RPMI8226 (cell line): ENCODE measurements at regions not wholly inside any gene's neighbourhood (a gene's known extent, or its start where the extent isn't known, plus 50 kb on each side); places are given as distances from the start of the nearest gene placed in this dataset.
"Not testable (repeated sequence)": the region's sequence is repeated elsewhere in the genome, so short reads cannot be mapped to it uniquely, and the experiment has no call there.

Experiments
- DNase-seq: peaks from one replicate; pipeline ENCODE4 v3.0.0-alpha.2; 2015

DNA sequence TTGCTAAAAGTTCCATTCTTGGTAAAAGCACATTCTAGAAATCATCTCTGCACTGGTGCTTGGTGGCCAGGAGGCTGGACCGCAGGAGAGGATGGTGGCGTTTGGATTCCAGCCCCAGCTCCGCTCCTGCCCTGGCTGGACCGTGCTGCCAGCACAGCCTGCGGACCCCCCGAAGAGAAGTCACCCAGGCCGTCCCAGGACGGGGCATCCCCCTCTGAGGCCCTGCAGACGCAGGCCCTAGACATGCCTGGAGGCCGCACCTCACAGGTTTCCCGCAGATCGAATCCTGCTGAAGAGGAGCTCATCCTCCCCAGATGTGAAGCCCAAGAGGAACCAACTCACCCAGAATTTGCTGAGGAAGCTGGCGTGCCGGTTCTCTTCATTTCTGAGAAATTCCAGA is 159.0 kb downstream of the TEX29 start:
- no peak for DNase-seq

DNA sequence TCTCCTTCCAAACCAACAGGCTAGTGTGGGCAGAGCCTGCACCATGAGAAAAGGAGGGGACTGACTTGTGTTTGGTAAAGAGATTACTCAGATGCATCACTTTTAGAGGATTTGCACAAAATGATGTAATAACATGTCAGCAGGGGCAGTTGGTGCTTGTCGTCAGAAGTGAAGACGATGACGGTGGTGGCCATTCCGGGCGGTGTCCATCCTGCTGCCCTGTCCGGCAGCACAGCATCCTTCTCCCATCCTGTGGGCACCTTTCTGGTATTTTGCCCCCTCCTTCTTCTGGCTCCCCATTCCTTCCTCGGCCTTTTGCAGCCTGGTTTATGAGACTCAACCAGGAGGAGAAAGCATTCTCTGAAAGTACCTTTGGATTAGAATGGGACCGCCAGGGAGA is 160.1 kb downstream of the TEX29 start:
- DNase-seq = no peak

DNA sequence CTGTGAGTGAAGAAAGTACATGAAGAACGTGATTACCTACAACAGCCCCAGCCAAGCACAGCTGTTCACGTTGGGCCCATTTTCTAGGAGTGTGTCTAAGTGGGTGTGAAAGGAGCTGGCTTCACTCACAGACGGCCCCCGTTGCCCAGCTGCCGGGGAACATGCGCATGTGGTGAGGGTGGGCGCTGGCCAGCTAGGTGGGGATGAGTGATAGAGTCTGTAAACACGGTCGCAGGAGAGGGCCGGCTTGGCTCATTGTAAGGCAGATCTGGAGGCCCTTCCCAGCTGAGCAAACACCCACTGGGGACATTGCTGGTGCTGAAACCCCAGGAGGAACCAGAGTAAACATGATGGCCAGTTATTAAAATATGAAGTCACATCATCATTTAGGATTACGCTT is 160.5 kb downstream of the TEX29 start:
- DNase-seq = no peak

DNA sequence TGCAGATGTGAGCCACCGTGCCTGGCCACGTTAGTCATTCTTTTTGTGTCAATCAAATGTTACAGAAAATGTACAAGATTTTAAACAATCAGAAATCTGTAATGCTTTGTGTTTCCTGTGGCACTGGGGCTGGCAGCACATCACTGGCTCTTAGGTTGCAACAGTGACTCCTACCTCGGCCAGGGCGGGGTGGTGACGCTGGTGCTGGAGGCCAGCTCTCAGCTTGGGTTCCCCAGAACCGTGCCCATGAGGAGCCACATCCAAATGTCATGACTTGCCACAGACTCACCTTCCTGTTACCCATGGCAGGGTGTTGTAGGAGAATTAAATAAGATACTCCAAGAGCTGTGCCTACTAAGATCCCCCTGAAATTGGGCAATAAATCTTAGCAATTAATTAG is 161.7 kb downstream of the TEX29 start:
- DNase-seq = no peak

DNA sequence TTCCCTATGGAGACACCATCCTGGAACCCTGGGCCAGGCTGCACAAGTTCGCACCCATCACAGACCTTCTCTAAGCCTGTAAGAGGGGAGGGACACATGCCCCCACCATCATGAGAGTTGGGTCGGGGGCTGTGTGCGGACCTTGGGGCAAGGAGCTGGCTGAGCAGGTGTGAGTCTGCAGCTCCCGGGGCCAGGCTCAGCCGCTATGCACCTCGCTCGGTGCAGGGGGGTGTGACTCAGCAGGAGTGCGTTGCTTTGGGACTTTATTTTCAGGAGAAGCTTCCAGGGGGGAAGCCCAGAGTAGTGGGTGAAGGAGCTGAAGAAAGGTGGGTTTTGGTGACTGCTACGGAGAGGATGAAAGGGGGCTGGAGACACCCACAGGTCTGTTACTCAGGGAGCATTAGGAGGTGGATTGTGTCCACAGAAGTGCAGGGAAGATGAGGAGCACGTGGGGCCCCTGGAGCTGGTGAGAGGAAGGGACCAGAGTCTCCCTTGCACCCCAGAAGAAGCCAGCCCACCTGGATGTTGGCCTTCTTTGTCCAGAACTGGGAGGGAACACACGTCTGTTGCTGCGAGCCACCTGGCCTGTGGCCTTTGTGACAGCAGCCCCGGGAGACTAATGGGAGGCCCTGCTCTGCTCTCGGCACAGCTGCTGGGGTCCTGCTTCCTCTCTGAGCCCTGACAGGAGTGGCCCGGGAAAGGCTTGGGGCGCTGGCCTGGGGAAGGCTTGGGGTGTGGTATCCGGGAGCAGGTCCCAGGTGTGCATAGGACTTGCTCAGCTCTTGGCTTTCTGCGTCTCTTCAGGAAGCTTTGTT is 162.6 kb downstream of the TEX29 start:
- DNase-seq = no peak

DNA sequence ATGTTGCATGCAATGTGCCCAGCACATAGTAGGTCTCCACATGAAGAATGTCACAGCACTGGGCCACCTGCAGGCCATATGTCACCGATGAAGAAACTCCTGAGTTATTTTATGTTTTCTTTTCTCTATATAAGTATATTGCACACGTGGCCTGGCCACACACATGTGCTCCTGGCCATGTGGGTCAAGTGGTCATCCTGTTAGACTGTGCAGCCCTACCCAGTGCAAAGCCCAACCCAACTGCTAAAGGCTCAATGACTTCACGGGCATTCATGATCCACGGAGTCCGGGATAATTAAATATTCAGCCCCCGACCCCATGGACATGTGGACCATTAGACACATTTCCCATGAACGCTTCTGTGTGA is 163.2 kb downstream of the TEX29 start:
- DNase-seq = no peak

DNA sequence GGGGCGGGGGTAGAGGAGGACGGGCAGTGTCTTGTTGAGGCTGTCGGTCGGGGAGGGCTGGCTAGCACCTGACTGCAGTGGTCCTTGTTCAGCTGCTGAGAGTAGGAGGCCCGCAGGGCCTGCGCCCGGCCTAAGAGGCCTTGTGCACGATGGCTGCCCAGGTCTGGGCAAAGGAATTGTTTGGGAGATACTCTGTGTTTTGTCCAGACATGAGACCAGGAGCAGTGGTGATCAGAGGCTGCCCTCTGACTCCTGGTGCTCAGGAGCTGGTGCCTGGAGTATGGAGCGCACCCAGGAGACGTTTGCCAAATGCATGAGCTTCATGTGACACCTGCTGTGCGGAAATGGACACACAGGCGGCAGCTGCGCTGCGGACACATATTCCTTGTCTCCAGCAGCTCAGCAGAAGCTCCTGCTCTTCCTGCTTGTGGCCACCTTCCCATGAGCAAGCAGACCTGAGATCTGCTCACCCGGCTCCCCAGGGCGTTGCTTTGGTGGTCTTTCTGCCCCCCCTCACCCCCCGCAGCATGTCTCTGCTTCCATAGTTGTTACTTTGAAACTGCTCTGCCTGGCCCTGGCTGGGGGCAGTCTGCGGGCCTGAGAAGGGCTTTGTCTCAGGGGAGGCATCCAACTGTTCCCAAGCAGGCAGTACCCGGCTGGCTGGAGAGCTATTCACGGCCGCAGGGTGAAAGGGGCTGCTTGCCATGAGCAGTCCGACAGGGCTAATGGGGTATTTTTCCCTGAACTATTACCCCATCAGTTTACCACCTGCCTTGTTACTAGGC is 163.9 kb downstream of the TEX29 start:
- no peak for DNase-seq

DNA sequence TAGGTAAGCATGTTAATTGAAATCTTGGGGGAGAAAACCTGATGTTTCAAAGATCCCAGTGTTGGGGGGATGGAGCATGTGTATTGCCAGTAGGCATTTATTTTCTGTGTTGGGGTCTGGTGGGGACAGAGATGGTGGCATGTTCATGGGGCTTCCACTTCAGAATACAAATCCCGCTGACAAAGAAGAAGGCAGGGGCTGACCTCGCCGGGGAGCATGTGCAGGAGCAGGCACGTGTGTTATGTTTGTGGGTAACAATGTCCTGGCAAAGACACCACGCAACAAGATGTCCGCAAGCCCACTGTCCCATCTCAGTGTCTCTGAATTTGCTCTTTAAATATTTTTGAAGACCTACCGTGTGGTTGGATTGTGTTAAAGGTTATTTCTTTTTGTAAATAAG is 164.5 kb downstream of the TEX29 start:
- DNase-seq = no peak

DNA sequence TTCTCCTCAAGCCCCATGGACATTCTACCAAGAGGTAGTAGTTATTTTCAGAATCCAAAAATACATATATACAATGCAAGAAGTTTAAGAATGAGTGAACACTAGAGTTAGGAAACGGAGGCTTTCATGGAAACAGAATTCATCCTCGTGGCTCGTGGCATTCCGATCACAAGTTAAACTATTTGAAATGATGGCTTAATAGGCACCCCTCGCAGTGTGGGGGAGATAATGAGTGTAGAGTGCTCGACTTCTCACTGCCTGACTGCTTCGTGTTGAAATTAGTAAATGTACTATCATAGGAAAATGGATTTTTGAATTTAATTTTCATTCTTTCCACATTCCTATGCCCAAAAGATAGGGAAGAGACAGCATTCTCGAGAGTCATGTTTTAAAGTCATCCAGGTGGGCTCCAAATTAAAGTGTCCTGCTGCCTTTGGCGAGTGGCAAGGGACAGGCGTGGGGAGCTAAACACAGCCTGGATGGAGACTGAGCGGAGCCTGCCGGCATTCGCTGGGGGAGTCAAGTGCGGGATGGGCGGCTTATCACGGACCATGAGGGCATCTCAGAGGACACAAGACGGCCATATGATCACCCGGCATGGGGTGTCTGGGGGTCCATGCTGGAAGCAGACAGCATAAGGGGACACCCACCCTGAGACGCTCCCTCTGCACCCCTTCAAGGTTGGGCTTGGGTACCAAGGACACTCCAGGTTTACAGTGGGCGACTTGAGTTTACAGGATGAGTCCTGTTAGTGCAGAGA is 165.2 kb downstream of the TEX29 start:
- DNase-seq = no peak

DNA sequence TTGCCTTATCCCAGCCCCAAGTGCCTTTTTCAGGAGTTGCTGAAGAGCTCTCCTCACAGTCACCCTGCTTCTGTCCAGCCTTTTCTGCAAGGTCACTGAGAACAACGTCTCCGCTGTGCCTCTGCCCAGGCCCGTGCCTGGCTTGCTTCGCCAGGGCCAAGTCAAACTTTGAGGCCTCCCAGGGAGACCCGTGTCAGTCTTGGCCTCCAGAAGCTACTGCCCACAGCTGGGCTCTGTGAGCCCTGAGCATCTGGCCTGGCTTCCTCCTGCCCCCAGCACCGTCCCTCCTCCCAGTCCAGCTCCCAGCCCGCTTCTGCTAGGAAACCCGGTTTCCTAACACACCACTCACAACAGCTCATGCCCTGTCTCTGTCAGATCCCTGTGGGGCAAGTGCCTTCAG is 165.9 kb downstream of the TEX29 start:
- no peak for DNase-seq

DNA sequence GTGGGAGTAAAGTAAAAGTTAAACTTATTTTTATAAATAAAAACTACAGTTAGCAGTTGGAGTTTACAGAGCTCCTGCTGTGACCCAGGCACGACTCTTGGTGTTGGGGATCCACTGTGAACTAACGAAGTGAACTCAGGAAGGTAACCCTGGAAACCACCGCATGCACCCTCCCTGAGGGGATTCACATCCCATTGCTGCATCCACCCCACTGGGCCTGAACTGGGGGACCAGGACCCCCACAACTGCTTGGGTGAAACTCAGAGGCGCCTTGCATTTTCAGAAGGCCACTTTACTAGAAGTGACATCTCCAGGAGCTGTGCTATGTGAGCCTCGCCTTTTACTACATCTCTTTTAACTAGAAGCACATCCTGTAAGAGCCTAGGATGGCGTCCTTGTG is 166.4 kb downstream of the TEX29 start:
- DNase-seq = no peak

DNA sequence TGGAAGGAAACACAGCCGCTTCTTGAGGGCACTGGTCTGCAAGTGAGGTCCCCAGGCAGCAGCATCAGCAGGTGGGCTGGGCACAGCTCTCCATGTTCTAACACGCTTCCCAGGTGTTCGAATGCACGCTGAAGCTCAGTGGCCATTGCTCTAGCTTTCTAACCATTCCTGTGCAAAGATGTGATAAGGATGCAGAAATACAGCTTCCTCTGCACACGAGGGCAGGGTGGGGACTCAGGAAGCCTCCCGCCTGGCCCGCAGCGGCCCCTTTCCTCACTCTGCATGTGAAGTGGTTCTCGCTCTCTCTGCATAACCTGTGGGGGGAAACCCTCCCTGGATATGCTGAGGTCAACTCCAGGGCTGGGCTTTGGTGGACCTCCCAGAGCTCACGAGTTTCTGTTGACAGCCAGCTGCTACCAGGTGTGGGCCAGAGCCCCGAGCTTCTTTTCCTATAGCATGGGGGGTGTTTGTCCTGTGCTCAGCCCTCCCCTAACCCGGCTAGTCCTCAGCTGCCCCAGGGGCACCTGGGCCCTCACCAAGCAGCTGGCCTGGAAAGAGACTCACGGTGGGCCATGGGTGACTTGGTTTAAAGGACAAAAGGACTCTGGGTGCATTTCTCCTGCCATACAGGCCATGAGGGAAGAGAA is 168.2 kb downstream of the TEX29 start:
- DNase-seq = no peak

DNA sequence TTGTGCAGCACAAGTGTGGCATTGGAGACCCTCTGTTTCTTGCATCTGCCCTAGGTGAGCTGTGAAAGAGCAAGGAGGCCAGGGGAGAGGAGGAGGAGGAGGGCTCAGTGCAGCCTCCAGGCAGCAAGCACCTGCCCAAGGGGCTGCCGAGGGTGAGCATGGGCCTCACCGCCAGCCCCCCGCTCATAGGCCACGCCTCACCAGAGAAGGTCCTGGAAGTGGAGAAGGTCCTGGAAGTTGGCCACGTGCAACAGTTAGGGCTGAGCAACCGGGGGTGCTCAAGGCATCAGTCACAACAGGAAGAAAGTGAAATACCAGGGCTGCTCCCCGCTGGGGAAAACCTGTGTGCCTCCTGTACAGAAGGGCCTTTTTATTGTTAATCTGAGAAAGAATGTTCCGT is 168.9 kb downstream of the TEX29 start:
- no peak for DNase-seq

DNA sequence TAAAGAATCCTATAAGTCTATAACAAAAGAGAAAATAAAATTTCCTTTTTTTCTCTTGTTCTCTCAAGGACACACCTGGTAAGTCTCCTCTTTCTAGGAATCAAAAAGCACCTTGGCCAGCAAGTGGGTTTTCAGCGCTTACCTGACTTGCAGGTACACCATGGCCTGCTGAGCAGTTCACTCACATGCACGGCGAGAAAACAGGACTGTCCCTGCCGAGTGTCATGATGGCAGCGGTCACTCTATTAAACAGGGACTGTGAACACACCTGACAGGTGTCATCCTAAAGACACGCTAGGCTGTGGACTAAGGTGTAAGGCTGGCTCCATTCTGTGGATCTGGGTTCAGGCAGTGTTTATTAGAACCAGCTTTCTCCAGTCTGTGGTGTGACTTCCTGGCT is 170.2 kb downstream of the TEX29 start:
- no peak for DNase-seq

DNA sequence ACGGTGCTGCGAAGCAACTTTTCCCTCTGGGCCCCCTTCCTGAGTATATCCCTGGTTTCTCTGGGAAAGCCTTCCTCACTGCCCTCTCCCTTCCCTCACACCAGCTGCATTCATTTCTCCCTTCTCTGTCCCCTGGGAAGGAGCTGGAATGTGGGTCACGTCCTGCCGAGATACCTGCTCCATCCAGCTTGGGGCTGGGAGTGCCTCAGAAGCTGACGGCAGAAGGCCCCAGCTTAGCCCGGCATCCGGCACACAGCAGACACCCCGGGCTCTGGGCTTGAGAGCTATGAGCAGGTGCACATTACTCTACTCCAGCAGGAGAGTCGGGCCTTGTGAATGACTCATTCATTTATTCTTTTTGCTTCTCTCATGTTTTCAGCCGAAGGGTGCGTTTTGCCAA is 170.6 kb downstream of the TEX29 start:
- no peak for DNase-seq

DNA sequence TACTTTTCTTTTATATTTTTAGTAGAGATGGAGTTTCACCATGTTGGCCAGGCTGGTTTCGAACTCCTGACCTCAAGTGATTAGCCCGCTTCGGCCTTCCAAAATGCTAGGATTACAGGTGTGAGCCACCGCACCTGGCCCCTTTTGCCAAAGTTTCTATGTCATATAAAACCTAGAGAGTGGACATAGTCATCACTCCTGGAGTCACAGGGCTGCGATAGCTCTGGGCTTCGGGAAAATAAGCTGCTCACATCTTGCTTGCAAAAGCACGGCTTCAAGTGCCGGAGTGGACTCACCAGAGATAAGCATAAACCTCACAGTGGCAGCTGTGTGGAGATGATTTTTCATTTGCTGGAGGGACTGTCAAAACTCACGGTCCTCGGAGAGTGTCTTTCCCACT is 171.2 kb downstream of the TEX29 start:
- no peak for DNase-seq

DNA sequence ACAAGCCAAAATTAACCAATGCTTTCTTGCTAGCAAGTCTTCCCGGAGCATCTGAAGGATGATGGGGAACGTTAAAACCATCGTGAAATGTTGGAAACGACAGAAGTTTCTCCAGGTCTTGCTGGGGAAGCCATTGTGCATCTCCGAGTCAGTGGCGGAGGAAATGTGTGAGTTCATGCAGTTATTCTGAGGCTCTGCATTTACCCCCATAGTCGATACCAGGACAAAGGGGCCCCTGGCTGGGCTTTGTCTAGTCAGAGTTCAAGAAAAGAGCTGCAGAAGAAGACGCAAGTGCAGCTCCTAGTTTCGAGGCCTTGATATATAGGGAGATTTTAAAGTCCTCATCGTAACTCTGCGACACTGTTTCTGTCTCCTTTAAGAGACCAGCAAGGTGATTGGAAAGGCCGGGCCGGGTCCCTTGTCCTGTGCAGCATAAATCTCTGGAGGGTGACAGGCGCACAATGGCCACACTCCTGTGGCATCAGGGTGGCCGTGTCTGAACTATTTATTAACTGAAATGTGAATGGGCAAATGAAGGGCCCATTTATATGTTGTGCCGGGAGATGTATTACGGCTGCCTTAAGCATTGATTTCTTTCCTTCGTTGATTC is 172.0 kb downstream of the TEX29 start:
- DNase-seq = no peak

DNA sequence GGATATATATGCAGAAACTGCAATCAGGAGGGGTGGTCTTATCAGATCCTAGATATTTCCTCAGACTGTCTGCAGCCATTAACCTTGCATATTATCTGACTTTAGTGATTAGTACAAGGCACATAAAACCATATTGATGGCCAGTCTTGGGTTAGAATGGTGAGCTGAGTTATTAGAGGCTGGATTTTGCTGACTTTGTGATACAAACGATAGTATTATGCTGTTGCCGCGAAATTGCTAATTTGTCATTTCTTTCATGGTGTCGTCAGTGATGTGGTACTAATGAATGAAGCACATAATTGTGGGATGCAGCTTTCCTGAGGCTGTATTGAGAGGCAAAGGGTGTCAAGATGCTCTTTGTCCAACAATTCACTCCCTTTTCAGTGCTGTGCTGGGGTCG is 172.5 kb downstream of the TEX29 start:
- no peak for DNase-seq

DNA sequence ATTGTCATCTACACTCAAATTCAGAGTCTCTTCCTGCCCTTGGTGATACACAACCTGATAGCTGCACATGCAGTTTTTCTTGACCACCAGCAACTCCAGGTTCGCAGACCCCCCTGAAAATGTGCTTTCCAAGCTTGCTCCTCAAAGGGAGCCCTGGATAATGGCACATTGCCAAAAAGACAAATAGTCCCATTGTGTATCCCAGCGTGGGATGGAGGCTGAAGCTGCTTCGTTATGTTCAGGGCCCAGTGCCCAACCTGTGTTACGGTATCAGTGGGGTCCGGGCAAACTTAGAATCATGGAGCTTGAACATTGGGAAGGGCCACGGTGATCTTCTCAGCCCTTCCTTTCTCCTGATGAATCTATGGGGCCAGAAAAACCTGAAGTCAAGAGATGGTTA is 173.0 kb downstream of the TEX29 start:
- DNase-seq = no peak

DNA sequence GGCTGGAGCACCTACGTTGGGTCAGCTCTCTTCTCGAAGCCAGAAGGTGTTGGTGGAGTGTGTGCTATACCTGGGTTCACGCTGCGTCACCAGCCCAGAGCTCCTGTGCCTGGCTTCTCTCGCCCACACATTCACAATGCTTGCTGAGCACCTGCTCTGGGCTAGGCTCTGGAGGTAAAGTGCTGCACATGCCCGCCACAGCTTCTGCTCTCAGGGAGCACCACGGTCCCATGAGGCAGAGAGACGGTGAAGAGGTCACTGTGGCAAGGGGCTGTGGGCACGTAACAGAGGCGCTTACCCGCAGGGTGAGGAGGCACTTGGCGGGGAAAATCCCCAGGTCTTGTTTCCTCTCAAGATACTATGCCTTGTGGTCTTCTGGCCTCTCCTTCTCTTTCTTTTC is 174.2 kb downstream of the TEX29 start:
- DNase-seq = no peak

DNA sequence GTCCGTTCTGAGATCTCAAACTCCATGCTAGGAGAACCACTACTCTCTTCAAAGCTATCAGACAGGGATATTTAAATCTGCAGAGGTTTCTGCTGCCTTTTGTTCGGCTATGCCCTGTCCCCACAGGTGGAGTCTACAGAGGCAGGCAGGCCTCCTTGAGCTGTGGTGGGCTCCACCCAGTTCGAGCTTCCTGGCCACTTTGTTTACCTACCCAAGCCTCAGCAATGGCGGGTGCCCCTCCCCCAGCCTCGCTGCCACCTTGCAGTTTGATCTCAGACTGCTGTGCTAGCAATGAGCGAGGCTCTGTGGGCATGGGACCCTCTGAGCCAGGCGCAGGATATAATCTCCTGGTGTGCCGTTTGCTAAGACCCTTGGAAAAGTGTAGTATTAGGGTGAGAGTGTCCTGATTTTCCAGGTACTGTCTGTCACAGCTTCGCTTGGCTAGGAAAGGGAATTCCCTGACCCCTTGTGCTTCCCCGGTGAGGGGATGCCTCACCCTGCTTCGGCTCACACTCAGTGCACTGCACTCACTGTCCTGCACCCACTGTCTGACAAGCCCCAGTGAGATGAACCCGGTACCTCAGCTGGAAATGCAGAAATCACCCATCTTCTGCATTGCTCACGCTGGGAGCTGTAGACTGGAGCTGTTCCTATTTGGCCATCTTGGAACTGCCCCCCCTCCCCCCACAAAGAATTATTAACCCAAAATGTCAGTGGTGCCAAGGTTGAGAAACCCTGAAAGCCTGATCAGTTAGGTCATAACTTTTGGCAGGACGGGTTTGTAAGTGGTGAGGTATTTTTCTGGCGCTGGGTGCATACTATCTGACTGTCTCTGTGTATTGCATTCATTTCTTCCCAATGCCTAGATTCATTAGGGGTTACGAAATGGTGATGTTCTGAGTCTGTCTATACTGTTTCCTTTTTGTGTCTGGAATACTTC is 181.4 kb downstream of the TEX29 start:
- not testable (repeated sequence) for DNase-seq

DNA sequence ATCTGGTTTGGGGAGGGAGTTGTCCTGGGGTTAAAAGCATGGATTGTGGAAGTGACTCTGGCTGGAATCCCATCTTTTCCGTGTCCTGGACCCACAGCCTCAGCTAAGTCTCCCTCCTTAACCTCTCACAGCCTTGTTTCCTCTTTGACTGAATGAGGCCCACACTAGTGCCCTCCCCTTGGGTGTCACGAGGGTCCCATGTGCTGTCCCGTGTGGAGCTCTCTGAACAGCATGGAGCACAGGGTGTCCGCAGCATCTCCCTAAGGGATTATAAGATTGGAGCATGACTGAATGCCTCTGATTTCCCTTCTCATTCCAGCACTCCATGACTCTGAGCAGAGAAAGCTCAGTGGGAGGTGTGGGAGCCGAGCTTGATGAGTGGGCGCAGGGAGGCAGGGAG is 182.5 kb downstream of the TEX29 start:
- no peak for DNase-seq
